GM12874 (cell line): ENCODE measurements at regions not wholly inside any gene's neighbourhood (a gene's known extent, or its start where the extent isn't known, plus 50 kb on each side); places are given as distances from the start of the nearest gene placed in this dataset.

Source experiments
- CTCF ChIP-seq: IDR thresholded peaks from 2 replicates; pipeline ENCODE4 v1.5.1; 2011; ENCODE audit warnings: low read depth, mild to moderate bottlenecking, control low read depth, low read length, moderate library complexity; ENCODE audit not compliant: insufficient read depth

GRCh38 chr17:71004413-71004812 is 835.1 kb downstream of the KCNJ2 start:
- TF ChIP-seq CTCF, result no peak

- no peak for TF ChIP-seq CTCF
These were observed 842.1 kb downstream of the KCNJ2 start for GRCh38 chr17:71011391-71011790.

- no peak for TF ChIP-seq CTCF
These were observed 850.4 kb downstream of the KCNJ2 start for GRCh38 chr17:71019699-71020098.

GRCh38 chr17:71022758-71023157 is 853.4 kb downstream of the KCNJ2 start:
- no peak for TF ChIP-seq CTCF

- TF ChIP-seq CTCF, result no peak
These were observed 854.1 kb downstream of the KCNJ2 start for GRCh38 chr17:71023249-71024030.

GRCh38 chr17:71024172-71024571 is 854.8 kb downstream of the KCNJ2 start:
- TF ChIP-seq CTCF, result no peak

- no peak for TF ChIP-seq CTCF
These were observed 855.6 kb downstream of the KCNJ2 start for GRCh38 chr17:71024969-71025368.
